Activated T-cell treated with anti-CD3 and anti-CD28 coated beads, Interleukin-2, amount 50 U/mL, for 48 hours (primary cell): ENCODE measurements at regions not wholly inside any gene's neighbourhood (a gene's known extent, or its start where the extent isn't known, plus 50 kb on each side); places are given as distances from the start of the nearest gene placed in this dataset.

ENCODE experiments used
- DNase-seq, 2 experiments: peaks; one replicate each; pipeline ENCODE4 v3.0.0-alpha.2; 2020

GRCh38 chr12:126483145-126484068 lies 1418.2 kb downstream of the AACS start:
- no peak for DNase-seq

DNA sequence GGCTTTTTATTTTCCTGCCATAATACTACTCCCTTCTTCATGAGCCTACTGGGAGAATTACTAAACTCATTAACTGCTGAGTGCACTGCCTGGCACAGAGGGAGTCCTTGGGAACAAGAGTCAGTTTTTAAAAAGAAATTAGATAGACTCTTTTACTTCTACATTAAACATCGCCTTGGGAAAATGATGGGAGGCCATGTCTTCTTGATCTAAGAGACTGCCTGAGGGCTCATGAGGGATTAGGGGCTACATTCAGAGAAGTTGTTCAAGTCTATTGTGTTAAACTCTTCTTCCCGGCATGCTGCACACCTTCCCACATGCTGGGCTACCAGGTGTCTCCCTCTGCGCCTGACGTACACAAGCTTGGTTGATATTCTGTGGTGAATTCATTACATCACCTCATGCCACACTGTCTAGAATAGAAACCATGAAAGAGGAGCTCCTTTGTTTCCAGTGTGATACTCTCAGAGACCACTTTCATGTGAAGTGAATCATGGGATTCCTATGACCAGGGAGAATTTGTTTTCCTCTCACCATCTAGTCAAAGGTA lies 1422.3 kb downstream of the AACS start:
- DNase-seq: no peak

GRCh38 chr12:126488806-126489205 lies 1423.6 kb downstream of the AACS start:
- DNase-seq: no peak

GRCh38 chr12:126492181-126492580 lies 1426.9 kb downstream of the AACS start:
- no peak for DNase-seq

DNA sequence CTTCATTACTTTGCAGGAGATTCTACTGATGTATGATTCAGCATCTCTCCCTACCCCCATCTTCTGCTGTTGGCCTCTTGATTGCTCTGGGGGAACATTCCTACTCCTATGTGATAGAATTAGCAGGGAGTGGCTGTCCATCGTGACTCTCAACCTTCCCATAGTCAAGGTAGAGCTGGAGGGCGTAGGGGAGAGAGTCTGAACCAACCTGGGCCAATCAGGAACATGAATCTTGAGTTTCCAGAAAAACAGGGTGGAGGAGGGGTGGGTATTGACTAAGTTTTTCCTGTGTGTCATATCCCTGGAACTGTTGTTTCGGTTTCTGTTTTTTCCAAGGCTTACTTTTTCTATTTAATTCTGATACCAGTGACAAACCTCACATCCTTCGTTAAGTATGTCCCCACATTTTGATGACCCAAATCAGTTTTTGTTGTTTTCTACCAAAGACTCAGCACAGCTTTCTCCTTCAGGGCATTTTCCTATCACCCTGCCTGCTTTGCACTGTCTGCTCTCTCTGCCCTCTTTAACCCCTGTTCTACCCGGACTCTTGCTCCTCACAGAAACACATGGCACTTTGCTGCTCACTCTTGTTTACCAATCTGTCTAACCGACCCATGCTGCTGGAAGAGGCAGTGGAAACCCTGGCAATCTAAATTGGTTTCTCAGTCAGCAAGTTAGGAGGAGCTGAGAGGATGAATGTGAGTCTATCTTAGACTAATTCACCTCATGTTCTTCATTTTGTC lies 1428.3 kb downstream of the AACS start:
- DNase-seq: no peak

GRCh38 chr12:126496201-126496600 lies 1431.0 kb downstream of the AACS start:
- no peak for DNase-seq

DNA sequence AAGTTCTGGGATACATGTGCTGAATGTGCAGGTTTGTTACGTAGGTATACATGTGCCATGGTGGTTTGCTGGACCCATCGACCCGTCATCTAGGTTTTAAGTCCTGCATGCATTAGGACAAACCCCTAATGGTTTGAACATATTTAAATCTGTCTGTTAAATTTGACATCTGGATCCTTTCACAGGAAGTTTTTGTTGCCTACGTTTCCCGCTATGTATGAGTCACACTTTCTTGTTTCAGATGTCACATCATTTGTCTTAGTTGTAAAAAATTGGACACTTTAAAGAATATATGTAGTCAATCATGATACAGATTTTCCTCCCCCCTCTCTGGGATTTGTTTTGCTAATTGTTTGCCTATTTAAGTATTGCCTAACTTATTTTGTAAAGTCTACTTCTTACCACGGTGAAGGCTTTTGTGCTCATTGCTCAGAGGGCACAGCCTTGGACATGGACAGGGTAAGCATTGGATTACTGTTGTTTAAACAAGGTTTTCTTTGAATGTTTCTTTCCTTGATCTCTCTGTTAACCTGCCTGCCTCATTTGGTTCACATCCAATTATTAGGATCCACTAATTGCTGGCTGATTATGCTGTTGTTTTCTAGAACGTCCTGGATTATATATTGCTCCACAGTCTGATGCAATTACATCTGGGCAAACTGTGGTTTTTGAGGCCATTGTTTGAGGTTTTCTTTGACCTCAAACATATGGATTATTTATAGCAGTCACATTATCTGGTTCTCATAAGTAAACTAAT lies 1441.4 kb downstream of the AACS start:
- DNase-seq: no peak

- no peak for DNase-seq
Measured at GRCh38 chr12:126507231-126507630, 1442.0 kb downstream of the AACS start.

- DNase-seq: no peak
Measured at GRCh38 chr12:126509572-126509971, 1444.3 kb downstream of the AACS start.

- DNase-seq: no peak
Measured at GRCh38 chr12:126510630-126511029, 1445.4 kb downstream of the AACS start.

GRCh38 chr12:126512916-126513913 lies 1448.0 kb downstream of the AACS start:
- no peak for DNase-seq

DNA sequence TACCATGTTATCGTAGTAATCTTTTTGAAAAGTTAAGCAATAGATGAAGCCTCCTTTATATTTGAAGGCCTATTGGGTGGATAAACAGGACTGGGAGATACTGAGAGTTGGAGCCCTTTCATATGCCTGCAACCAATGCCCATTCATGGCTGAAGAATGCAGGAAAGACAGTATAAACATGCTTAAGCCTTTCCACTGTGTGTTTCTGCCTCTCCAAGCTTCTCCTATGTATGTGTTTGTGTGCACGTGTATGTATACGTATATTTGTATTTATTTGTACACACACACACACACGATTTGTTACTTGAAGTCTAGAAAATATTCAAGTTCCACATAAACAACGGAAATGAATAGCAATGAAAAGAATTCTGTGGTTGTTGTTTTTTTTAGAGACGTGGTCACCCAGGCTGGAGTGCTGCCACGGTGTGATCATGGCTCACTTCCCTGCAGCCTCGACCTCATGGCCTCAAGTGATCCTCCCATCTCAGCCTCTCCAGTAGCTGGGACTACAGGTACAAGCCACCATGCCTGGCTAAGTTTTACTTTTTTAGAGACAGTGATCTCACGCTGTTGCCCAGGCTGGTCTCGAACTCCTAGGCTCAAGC lies 1453.5 kb downstream of the AACS start:
- DNase-seq: no peak

GRCh38 chr12:126519833-126520232 lies 1454.6 kb downstream of the AACS start:
- no peak for DNase-seq

- no peak for DNase-seq
Measured at GRCh38 chr12:126523891-126524290, 1458.7 kb downstream of the AACS start.

DNA sequence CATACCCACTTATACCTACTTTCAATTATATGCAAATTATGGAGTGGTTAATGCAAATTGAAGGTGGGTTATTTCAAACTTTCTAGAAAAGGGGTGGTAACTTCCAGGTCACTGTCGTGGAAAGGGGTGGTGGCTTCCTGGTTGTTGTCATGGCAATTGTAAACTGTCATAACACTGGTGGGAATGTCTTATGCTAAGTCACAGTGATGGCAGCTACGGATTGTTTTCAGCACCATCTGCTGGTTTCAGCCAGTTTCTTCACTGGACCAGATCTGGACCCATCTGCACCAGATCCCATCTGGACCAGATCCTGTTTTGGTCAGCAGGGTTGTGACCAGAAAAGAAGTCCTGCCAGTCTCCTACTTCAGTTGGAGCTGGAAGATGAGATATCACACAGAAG lies 1469.3 kb downstream of the AACS start:
- no peak for DNase-seq

DNA sequence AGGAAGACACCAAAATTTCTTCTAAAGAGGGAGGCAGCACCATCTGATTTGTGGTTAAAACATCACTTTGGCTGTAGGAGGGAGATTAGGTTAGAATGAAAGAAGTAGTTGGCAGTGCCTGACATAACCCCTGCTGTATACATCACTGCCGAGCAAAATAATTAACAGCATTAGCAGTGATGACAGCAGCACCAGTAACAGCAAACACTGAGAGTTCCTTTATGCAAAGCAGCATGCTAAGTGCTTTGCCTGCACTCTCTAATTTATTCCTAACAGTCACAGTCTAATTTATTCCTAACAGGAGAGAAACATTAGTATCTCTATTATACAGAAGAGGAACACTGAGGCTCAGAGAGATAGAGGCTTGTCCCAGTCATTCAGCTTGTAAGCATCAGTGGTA lies 1469.7 kb downstream of the AACS start:
- DNase-seq: no peak

DNA sequence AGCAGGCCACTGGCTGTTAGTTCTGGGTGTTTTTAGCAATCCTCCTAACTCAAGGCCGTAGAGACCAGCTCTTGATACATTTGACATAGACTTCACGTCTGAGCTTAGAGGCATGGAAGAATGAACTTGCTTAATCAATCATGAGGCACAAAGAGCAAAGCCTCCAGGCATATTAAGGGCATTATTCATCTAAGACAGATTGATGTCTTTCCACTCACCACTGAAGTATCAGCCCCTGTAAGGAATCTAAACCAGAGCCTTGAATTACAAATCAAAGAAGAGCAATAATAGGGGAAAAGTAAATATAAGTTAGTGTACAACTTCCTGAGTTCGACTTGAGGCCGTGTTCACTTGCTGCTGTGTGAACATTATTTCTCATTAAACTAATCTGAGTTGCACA lies 1470.7 kb downstream of the AACS start:
- DNase-seq: no peak

DNA sequence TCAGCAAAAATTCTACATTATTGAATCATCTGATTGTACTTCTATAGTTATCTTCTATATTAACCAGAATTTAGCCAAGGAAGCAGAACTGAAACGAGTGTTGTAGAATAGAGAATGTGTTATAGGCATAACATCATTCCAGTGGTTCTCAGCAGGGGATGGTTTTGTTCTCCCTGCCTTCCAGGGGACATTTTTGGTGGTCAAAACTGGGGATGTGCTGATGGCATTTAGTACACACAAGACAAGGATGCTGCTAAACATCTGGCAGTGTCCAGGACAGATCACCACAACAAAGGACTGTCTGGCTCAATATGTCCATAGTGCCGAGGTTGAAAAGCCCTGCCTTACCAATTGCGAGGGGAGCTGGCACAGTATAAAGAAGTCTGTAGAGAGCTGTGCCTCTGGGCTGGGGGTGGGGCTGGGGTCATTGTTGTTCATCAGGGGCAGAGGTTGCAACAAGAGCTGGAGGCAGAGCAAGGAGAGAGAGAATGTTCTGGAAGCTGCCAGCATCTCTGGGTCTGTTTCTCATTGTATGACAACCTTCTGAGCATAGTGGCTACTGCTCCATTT lies 1472.8 kb downstream of the AACS start:
- DNase-seq: no peak

DNA sequence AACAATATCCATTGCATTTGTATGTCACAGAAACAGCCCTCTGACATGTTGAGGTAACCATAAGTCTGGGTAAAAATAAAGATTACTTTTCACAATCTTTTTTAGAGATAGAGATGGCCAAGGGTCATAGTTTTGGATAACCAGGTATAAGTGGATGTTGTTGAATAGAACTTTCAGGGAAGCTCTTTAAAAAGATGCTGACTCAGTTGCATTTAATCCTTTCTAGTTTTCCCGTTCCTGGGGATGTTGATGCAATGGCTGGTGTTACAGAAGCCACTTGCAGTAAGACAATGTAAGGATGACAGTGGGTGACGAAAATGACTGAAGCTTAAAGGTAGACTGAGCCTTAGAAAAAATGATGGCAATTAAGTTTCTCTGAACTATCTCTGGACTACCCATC lies 1473.7 kb downstream of the AACS start:
- DNase-seq: no peak

- no peak for DNase-seq
Measured at GRCh38 chr12:126545411-126545810, 1480.2 kb downstream of the AACS start.

DNA sequence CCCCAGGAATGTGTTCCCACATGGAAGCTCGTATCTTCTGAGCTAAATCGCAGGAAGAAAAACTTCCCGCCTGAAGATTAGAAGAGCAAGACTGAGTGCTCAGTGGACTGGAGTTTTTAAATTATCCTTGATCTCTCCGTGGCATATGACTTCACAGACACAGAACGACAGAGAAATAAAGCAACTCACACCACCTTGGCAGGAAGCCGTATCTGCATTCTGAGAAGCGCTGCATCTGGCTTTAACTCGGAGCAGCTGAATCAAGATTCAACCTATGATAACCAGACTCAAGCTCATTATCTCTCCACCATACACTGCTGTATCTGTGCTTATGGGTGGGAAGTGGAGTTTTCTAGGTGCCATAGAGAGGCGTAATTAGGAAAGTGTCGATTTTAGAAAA lies 1482.7 kb downstream of the AACS start:
- no peak for DNase-seq
